ENCODE measurements at regions not wholly inside any gene's neighbourhood (a gene's known extent, or its start where the extent isn't known, plus 50 kb on each side); places are given as distances from the start of the nearest gene placed in this dataset.

DNA sequence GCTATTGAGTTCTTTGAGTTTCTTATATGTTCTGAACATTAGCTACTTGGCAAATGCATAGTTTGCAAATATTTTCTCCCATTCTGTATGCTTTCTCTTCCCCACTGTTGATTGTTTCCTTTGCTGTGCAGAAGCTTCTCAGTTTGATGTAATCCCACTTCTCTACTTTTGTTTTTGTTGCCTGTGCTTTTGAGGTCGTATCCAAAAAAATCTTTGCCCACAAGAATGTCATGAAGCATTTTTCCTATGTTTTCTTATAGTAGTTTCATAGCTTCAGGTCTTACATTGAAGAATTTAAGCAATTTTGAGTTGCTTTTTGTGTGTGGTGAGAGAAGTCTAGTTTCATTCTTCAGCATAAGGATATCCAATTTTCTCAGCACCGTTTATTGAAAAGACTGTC, 536.7 kb upstream of the ARGLU1 start:
- TF ChIP-seq MYC (IDR thresholded peaks at IDR 0.05; ENCODE audit: low read depth, low read length) = no peak
- TF ChIP-seq, protein P1, sequence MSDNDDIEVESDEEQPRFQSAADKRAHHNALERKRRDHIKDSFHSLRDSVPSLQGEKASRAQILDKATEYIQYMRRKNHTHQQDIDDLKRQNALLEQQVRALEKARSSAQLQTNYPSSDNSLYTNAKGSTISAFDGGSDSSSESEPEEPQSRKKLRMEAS (IDR thresholded peaks at IDR 0.05; ENCODE audit: low read depth, low read length) = no peak
- TF ChIP-seq, protein P2, sequence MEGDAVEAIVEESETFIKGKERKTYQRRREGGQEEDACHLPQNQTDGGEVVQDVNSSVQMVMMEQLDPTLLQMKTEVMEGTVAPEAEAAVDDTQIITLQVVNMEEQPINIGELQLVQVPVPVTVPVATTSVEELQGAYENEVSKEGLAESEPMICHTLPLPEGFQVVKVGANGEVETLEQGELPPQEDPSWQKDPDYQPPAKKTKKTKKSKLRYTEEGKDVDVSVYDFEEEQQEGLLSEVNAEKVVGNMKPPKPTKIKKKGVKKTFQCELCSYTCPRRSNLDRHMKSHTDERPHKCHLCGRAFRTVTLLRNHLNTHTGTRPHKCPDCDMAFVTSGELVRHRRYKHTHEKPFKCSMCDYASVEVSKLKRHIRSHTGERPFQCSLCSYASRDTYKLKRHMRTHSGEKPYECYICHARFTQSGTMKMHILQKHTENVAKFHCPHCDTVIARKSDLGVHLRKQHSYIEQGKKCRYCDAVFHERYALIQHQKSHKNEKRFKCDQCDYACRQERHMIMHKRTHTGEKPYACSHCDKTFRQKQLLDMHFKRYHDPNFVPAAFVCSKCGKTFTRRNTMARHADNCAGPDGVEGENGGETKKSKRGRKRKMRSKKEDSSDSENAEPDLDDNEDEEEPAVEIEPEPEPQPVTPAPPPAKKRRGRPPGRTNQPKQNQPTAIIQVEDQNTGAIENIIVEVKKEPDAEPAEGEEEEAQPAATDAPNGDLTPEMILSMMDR (IDR thresholded peaks at IDR 0.05; ENCODE audit: low read depth, low read length) = no peak
- TF ChIP-seq POLR2A (IDR thresholded peaks at IDR 0.05; ENCODE audit: extremely low read depth, insufficient read length) = no peak
- DNase-seq (ENCODE audit: low read depth) = no peak
- H3K4me3 ChIP-seq (ENCODE audit: low read depth, low read length) = no peak overlapping the region

DNA sequence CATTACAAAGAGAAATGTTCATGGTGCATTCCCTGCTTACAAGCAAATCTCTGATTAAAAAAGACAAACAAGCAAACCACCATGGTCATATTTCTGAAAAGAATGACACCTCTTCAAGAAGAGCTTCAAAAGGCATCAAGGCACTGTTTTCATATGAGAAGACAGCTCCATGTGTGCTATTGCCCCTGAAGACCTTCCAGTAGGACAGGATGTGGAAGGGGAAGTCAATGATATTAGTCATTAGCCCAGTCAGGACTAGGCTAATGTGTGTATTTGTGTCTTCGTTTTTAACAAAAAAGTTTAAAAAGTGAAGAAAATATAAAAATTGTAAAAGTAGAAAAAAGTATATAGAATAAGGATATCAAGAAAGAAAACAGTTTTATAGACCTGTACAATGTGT, 534.7 kb upstream of the ARGLU1 start:
- TF ChIP-seq, protein P2 (IDR thresholded peaks at IDR 0.05; ENCODE audit: low read depth, low read length) = no peak
- TF ChIP-seq MYC (IDR thresholded peaks at IDR 0.05; ENCODE audit: low read depth, low read length) = no peak
- TF ChIP-seq, protein P1 (IDR thresholded peaks at IDR 0.05; ENCODE audit: low read depth, low read length) = no peak
- TF ChIP-seq POLR2A (IDR thresholded peaks at IDR 0.05; ENCODE audit: extremely low read depth, insufficient read length) = no peak
- H3K4me3 ChIP-seq (ENCODE audit: low read depth, low read length) = no peak overlapping the region
- no peak for DNase-seq (ENCODE audit: low read depth)

DNA sequence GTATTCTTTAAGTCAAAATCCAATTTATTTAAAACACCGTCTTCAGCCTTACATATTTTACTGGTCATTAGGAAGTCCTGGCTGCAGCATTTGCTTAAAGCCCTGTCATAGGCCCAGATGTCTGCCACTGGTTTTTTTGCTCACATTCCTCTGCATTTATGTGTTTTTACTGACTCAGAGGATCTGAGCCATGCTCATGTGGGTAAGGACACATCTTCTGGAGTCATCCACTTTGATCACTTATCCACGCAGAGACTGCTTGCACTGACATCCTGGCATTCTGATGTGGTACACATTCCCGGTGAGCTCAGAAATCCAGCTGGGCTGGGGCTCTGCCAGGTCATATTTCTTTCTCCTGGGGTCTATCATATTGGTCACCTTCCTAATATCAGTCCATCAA, 531.7 kb upstream of the ARGLU1 start:
- TF ChIP-seq, protein P1 (IDR thresholded peaks at IDR 0.05; ENCODE audit: low read depth, low read length) = no peak
- TF ChIP-seq, protein P2 (IDR thresholded peaks at IDR 0.05; ENCODE audit: low read depth, low read length) = no peak
- TF ChIP-seq MYC (IDR thresholded peaks at IDR 0.05; ENCODE audit: low read depth, low read length) (no peak), POLR2A (IDR thresholded peaks at IDR 0.05; ENCODE audit: extremely low read depth, insufficient read length) (no peak)
- DNase-seq (ENCODE audit: low read depth) = no peak
- H3K4me3 ChIP-seq (ENCODE audit: low read depth, low read length) = no peak overlapping the region

DNA sequence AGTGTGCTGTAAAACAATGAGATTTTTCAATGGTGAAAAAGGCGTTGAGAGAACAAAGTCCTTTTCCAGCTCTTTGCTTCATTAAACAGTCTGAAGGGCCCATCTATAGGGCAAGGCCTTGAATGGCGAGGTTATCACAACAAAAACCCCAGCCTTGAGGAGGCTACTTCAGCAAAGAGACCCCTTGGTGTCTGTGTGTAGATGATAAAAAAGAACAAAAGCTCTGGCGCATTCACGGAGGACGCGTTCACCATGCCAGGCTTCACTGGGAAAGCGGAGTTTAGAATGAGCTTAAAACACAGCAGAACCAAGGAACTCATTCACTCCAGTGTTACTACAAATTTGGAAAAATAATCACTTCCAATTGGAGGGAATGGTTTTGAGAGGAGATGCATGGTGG, 530.0 kb upstream of the ARGLU1 start:
- TF ChIP-seq MYC (IDR thresholded peaks at IDR 0.05; ENCODE audit: low read depth, low read length) (no peak), POLR2A (IDR thresholded peaks at IDR 0.05; ENCODE audit: extremely low read depth, insufficient read length) (no peak)
- TF ChIP-seq, protein P2 (IDR thresholded peaks at IDR 0.05; ENCODE audit: low read depth, low read length) = no peak
- TF ChIP-seq, protein P1 (IDR thresholded peaks at IDR 0.05; ENCODE audit: low read depth, low read length) = no peak
- DNase-seq (ENCODE audit: low read depth) = no peak

DNA sequence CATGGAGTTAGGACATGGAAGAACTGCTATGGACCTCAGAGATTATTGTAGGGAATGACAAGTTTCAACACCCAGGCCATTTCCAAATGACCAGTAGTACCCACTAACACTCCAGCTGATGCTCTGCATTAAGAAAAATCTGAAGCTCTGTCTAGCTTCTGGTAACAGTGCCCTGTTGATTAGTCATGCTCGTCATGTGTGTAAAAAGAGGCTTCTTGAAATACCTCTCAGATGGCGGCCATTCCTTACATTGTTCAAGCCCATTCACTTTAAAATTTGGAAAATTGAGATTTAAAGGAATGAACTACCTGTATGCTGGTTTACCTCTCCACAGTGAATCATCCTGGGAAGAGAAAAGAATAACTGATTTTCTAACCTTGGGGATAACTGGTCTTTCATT, 527.9 kb upstream of the ARGLU1 start:
- TF ChIP-seq MYC (IDR thresholded peaks at IDR 0.05; ENCODE audit: low read depth, low read length) (no peak), POLR2A (IDR thresholded peaks at IDR 0.05; ENCODE audit: extremely low read depth, insufficient read length) (no peak)
- TF ChIP-seq, protein P1 (IDR thresholded peaks at IDR 0.05; ENCODE audit: low read depth, low read length) = no peak
- TF ChIP-seq, protein P2 (IDR thresholded peaks at IDR 0.05; ENCODE audit: low read depth, low read length) = no peak
- DNase-seq (ENCODE audit: low read depth) = no peak

More for the DNA sequence above, 530.0 kb upstream of the ARGLU1 start:
- no peak overlapping the region for H3K4me3 ChIP-seq (ENCODE audit: low read depth, low read length)

DNA sequence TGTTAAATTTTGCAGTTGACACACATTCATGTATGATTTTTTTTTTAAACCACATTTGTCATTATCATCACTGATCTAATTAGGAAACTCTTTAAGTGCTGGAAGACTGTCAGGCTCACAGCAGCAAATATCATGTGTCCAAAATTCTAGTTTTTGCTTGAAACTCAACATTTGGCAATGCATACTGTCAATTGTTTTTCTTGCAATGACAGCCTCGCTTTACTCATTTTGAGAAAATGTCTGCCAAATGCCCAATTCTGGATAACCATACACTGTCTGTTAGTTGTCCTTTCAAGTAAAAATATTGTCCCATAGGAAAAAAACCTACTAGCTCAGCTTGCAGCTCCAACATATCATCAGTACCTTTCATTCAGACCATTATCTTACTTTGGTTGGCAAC, 523.9 kb upstream of the ARGLU1 start:
- H3K4me3 ChIP-seq (ENCODE audit: low read depth, low read length) = no peak overlapping the region
- TF ChIP-seq, protein P2 (IDR thresholded peaks at IDR 0.05; ENCODE audit: low read depth, low read length) = no peak
- TF ChIP-seq POLR2A (IDR thresholded peaks at IDR 0.05; ENCODE audit: extremely low read depth, insufficient read length) (no peak), MYC (IDR thresholded peaks at IDR 0.05; ENCODE audit: low read depth, low read length) (no peak)
- TF ChIP-seq, protein P1 (IDR thresholded peaks at IDR 0.05; ENCODE audit: low read depth, low read length) = no peak
- no peak for DNase-seq (ENCODE audit: low read depth)

More for the DNA sequence above, 527.9 kb upstream of the ARGLU1 start:
- H3K4me3 ChIP-seq (ENCODE audit: low read depth, low read length) = no peak overlapping the region

Data from NB4 (cell line).